Esophagus squamous epithelium (tissue), 5 donors: ENCODE measurements at regions not wholly inside any gene's neighbourhood (a gene's known extent, or its start where the extent isn't known, plus 50 kb on each side); places are given as distances from the start of the nearest gene placed in this dataset.

Source experiments
- DNase-seq: peaks from one replicate; lab custom pipeline; 2025; lab: John Stamatoyannopoulos, UW
- H3K27ac ChIP-seq, 4 donors: fragments of 200-600 bp; sonication (generic); one replicate each; pipeline ENCODE4 v1.5.1; 2016 to 2019; ENCODE audit warnings: mild to moderate bottlenecking in 1 of 4
- H3K27me3 ChIP-seq, 4 donors: fragments of 200-600 bp; sonication (generic); 1 replicate in 3 of 4; 2 replicates in 1 of 4; pipeline versions ENCODE4 v1.5.1 to v1.6.0; 2017 to 2021; ENCODE audit warnings: antibody characterized with exemption in 1 of 4
- H3K36me3 ChIP-seq, 3 donors: fragments of 200-600 bp; sonication (generic); one replicate each; pipeline ENCODE4 v1.5.1; 2016 to 2019
- H3K4me1 ChIP-seq, 3 donors: fragments of 200-600 bp; sonication (generic); one replicate each; pipeline ENCODE4 v1.5.1; 2017 to 2019
- H3K4me3 ChIP-seq, 4 donors: fragments of 200-600 bp; sonication (generic); 1 replicate in 3 of 4; 2 replicates in 1 of 4; pipeline ENCODE4 v1.5.1; 2016 to 2019; ENCODE audit warnings: mild to moderate bottlenecking in 2 of 4, moderate library complexity in 1 of 4
- H3K9me3 ChIP-seq, 3 donors: fragments of 200-600 bp; sonication (generic); one replicate each; pipeline ENCODE4 v1.5.1; 2016 to 2019
- CTCF ChIP-seq, 6 experiments: fragments of 450-650 bp in 4 of 6; fragments of 200-600 bp in 2 of 6; sonication (generic) in 2 of 6; IDR thresholded peaks; one replicate each; pipeline ENCODE4 v1.5.1; 2016 to 2019; ENCODE audit warnings: antibody characterized with exemption in 6 of 6, mild to moderate bottlenecking in 4 of 6, moderate library complexity in 4 of 6
- POLR2A ChIP-seq, 4 donors: fragments of 450-650 bp; IDR thresholded peaks; one replicate each; pipeline ENCODE4 v1.6.1; 2017; ENCODE audit warnings: antibody characterized with exemption in 4 of 4, mild to moderate bottlenecking in 4 of 4, moderate library complexity in 3 of 4
- WGBS, 2 donors: methylation state at CpG; one replicate each; pipeline ENCODE4 v1.1.5; 2018; 5-methylcytosine and 5-hydroxymethylcytosine counted together
- intact Hi-C: fragments of 100-400 bp; cut with DNase I; formaldehyde crosslinking; loops from one replicate; pipeline ENCODE4 v1.15.0; 2022
- donor health status: DM: yes; HTN: yes; CAD: no.

- Histone ChIP-seq H3K9me3 (no peaks in the 10 kb centered on the region), H3K27me3 (peaks cover 0 to 16% (median 0%) of the 10 kb centered on the region in 4 donors), H3K4me3 (no peak overlapping the region), H3K36me3 (no peaks in the 10 kb centered on the region), H3K27ac (no peak overlapping the region), H3K4me1 (no peaks in the 10 kb centered on the region)
- no peak for DNase-seq
- WGBS, 2 donors: 55 to 61% methylated on average over 6 of the region's 7 CpGs
- intact Hi-C loops: no loop called here
- TF ChIP-seq POLR2A (IDR thresholded peaks at IDR 0.05) (no peak), CTCF (IDR thresholded peaks at IDR 0.05) (no peak)
Observed at GRCh38 chr16:18060351-18060750, 276.2 kb downstream of the NPIPA8 start.

- TF ChIP-seq CTCF (IDR thresholded peaks at IDR 0.05): no peak
- no peak for TF ChIP-seq POLR2A (IDR thresholded peaks at IDR 0.05)
- 64 to 71% methylated on average over 6 of the region's 6 CpGs for WGBS, 2 donors
- Histone ChIP-seq H3K4me3 (no peak overlapping the region), H3K27ac (no peak overlapping the region), H3K4me1 (no peaks in the 10 kb centered on the region), H3K27me3 (peaks cover 0 to 16% (median 0%) of the 10 kb centered on the region in 4 donors), H3K9me3 (no peaks in the 10 kb centered on the region), H3K36me3 (no peaks in the 10 kb centered on the region)
- no peak for DNase-seq
- intact Hi-C loops: no loop called here
Observed at GRCh38 chr16:18059577-18059976, 277.0 kb downstream of the NPIPA8 start.

GRCh38 chr16:18059089-18059488, 277.4 kb downstream of the NPIPA8 start:
- H3K9me3 ChIP-seq: no peaks in the 10 kb centered on the region
- intact Hi-C loops: no loop called here
- no peak overlapping the region for H3K27ac ChIP-seq
- H3K4me3 ChIP-seq: no peak overlapping the region
- H3K36me3 ChIP-seq: no peaks in the 10 kb centered on the region
- peaks cover 0 to 16% (median 0%) of the 10 kb centered on the region in 4 donors for H3K27me3 ChIP-seq
- WGBS, 2 donors: 94 to 100% methylated on average over 1 of the region's 1 CpG
- H3K4me1 ChIP-seq: no peaks in the 10 kb centered on the region
- TF ChIP-seq POLR2A (IDR thresholded peaks at IDR 0.05): no peak
- TF ChIP-seq CTCF (IDR thresholded peaks at IDR 0.05): no peak
- no peak for DNase-seq

GRCh38 chr16:18055411-18055916, 281.1 kb downstream of the NPIPA8 start:
- TF ChIP-seq POLR2A (IDR thresholded peaks at IDR 0.05): no peak
- no peak for TF ChIP-seq CTCF (IDR thresholded peaks at IDR 0.05)
- H3K4me3 ChIP-seq: no peak overlapping the region
- 48 to 51% methylated on average over 4 of the region's 4 CpGs for WGBS, 2 donors
- no peaks in the 10 kb centered on the region for H3K36me3 ChIP-seq
- H3K27ac ChIP-seq: no peak overlapping the region
- no peak for DNase-seq
- intact Hi-C loops: no loop called here
- no peaks in the 10 kb centered on the region for H3K27me3 ChIP-seq
- H3K4me1 ChIP-seq: no peaks in the 10 kb centered on the region
- no peaks in the 10 kb centered on the region for H3K9me3 ChIP-seq

GRCh38 chr16:18050777-18051176, 285.8 kb downstream of the NPIPA8 start:
- DNase-seq: no peak
- WGBS, 2 donors: 50 to 76% methylated on average over 1 to 6 of the region's 6 CpGs
- peaks cover 0 to 8% (median 0%) of the 10 kb centered on the region in 4 donors for H3K27me3 ChIP-seq
- intact Hi-C loops: no loop called here
- no peak overlapping the region for H3K4me3 ChIP-seq
- no peaks in the 10 kb centered on the region for H3K36me3 ChIP-seq
- H3K9me3 ChIP-seq: no peaks in the 10 kb centered on the region
- TF ChIP-seq POLR2A (IDR thresholded peaks at IDR 0.05) (no peak), CTCF (IDR thresholded peaks at IDR 0.05) (no peak)
- H3K4me1 ChIP-seq: no peaks in the 10 kb centered on the region
- no peak overlapping the region for H3K27ac ChIP-seq
